ENCODE measurements at regions not wholly inside any gene's neighbourhood (a gene's known extent, or its start where the extent isn't known, plus 50 kb on each side); places are given as distances from the start of the nearest gene placed in this dataset.

DNA sequence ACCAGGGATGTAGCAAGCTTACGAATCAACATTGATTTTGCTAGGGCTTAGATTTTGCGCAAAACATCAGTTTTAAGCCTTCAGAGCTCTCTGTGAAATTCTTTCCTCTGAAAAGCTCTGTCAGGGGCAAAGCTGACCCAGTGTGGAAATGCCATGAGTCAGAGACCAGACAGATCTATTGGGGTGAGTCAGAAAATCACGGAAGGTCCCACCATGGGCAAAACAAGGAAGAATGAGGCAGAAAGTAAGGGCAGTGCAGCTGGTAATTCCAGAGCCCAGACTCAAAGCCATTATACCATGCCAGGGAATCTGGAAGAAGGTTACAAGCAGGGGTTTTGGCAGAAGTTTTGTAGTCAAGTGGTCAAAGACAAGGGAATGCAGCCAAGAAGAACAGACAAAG lies 256.6 kb upstream of the CTAGE1 start:
- H3K9me3 ChIP-seq, result no peaks in the 10 kb centered on the region
- H3K27me3 ChIP-seq, result no peaks in the 10 kb centered on the region
- H3K4me3 ChIP-seq, result no peak overlapping the region
- WGBS, 2 donors, result 61 to 63% methylated on average over 3 of the region's 3 CpGs
- TF ChIP-seq POLR2A (IDR thresholded peaks at IDR 0.05), result no peak
- TF ChIP-seq, protein P1, sequence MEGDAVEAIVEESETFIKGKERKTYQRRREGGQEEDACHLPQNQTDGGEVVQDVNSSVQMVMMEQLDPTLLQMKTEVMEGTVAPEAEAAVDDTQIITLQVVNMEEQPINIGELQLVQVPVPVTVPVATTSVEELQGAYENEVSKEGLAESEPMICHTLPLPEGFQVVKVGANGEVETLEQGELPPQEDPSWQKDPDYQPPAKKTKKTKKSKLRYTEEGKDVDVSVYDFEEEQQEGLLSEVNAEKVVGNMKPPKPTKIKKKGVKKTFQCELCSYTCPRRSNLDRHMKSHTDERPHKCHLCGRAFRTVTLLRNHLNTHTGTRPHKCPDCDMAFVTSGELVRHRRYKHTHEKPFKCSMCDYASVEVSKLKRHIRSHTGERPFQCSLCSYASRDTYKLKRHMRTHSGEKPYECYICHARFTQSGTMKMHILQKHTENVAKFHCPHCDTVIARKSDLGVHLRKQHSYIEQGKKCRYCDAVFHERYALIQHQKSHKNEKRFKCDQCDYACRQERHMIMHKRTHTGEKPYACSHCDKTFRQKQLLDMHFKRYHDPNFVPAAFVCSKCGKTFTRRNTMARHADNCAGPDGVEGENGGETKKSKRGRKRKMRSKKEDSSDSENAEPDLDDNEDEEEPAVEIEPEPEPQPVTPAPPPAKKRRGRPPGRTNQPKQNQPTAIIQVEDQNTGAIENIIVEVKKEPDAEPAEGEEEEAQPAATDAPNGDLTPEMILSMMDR (IDR thresholded peaks at IDR 0.05), result no peak
- no peak for DNase-seq
- no peaks in the 10 kb centered on the region for H3K4me1 ChIP-seq
- H3K36me3 ChIP-seq, result no peaks in the 10 kb centered on the region
- no peak overlapping the region for H3K27ac ChIP-seq
- intact Hi-C loops (cut with DNase I), result no loop called here

DNA sequence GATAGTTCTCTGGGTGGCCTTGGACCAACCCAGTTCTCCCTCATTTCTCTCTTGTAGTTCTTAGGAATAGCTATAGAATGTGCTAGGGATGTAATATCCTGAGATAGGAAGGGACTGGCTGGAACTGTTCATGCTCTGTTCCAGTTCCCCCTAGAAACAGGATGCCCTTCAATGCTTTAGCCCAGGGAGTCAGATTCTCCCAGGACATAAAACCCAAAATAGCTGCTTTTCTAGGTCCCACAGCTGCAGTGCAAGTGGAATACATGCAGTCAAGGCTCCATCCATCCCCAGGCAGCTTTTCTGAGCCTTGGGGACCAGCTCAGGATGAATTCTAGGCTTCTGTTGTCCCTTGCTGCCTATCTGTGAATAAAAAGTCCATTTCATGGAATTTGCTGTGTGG lies 257.3 kb upstream of the CTAGE1 start:
- H3K9me3 ChIP-seq, result no peaks in the 10 kb centered on the region
- no peak overlapping the region for H3K4me3 ChIP-seq
- H3K27ac ChIP-seq, result no peak overlapping the region
- no peaks in the 10 kb centered on the region for H3K27me3 ChIP-seq
- no peak for DNase-seq
- intact Hi-C loops (cut with DNase I), result no loop called here
- no peaks in the 10 kb centered on the region for H3K4me1 ChIP-seq
- no peaks in the 10 kb centered on the region for H3K36me3 ChIP-seq
- TF ChIP-seq, protein P1 (IDR thresholded peaks at IDR 0.05), result no peak
- TF ChIP-seq POLR2A (IDR thresholded peaks at IDR 0.05), result no peak

DNA sequence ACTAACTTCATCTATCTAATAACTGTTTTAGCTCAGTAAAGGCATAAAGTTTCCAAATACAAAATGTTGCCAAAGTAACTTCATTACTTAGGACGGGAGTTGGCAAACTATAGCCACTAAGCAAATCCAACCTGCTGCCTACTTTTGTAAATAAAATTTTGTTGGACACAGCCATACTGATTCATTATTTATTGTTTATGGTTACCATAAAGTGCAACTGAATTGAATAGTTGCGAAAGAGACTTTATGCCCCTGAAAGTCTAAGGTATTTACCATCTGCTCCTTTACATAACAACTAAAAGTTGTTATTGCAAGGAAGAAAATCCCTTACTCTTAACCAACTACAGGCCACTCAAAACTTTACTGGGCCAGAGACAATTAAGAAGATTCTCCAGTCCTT lies 256.7 kb upstream of the RBBP8 start:
- Histone ChIP-seq H3K4me1 (no peaks in the 10 kb centered on the region), H3K27ac (no peak overlapping the region), H3K4me3 (no peak overlapping the region), H3K27me3 (no peaks in the 10 kb centered on the region), H3K9me3 (no peaks in the 10 kb centered on the region), H3K36me3 (no peaks in the 10 kb centered on the region)
- no peak for TF ChIP-seq POLR2A (IDR thresholded peaks at IDR 0.05)
- TF ChIP-seq, protein P1 (IDR thresholded peaks at IDR 0.05), result no peak
- intact Hi-C loops (cut with DNase I), result no loop called here
- WGBS, 2 donors, result 79 to 80% methylated on average over 2 of the region's 2 CpGs
- DNase-seq, result no peak

DNA sequence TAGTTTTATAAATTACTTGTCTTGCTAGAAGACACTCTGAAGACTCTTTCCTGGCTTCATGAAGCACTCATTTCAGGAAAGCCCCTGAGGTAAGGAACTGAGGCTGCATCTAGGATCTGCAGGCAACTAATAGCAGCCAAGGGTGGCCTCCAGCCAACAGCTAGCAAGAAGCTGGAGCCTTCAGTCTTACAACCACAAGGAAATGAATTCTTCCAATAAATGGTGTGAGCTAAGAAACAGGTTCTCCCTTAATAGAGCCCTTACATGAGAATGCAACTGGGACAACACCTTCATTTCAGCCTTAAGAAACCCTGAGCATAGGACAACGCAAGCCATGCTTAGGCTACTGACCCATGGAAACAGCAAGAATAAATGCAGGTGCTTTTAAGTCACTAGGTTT lies 254.6 kb upstream of the RBBP8 start:
- intact Hi-C loops (cut with DNase I), result no loop called here
- WGBS, 2 donors, result 86 to 91% methylated on average over 1 of the region's 1 CpG
- H3K27me3 ChIP-seq, result no peaks in the 10 kb centered on the region
- no peak overlapping the region for H3K4me3 ChIP-seq
- no peaks in the 10 kb centered on the region for H3K9me3 ChIP-seq
- no peak for DNase-seq
- TF ChIP-seq, protein P1 (IDR thresholded peaks at IDR 0.05), result no peak
- no peak for TF ChIP-seq POLR2A (IDR thresholded peaks at IDR 0.05)
- no peaks in the 10 kb centered on the region for H3K36me3 ChIP-seq
- no peak overlapping the region for H3K27ac ChIP-seq
- peaks cover 0 to 11% (median 0%) of the 10 kb centered on the region in 3 donors for H3K4me1 ChIP-seq

DNA sequence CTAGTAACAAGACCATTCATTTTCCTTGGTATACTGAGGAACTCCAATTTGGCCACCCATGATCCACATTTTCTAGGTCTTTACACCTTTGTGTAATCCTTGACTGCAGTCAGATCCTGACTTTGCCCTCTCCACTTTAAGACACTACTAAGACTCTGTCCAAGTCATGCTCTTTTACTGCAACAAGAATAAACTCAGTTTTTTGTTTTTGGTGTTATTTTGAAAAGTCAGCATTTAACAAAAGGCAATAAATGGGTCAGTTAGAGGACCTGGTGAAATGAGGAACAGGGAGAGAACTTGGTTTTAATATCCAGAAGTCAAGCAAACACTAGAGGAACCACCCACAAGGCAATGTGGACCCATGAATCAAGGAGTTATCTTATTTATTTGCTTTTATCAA lies 252.2 kb upstream of the RBBP8 start:
- TF ChIP-seq, protein P1 (IDR thresholded peaks at IDR 0.05), result no peak
- no peak for TF ChIP-seq POLR2A (IDR thresholded peaks at IDR 0.05)
- Histone ChIP-seq H3K4me3 (no peak overlapping the region), H3K27me3 (no peaks in the 10 kb centered on the region), H3K4me1 (peaks cover 0 to 12% (median 0%) of the 10 kb centered on the region in 3 donors), H3K36me3 (no peaks in the 10 kb centered on the region), H3K27ac (no peak overlapping the region), H3K9me3 (no peaks in the 10 kb centered on the region)
- DNase-seq, result no peak
- intact Hi-C loops (cut with DNase I), result no loop called here

Measured in esophagus squamous epithelium (tissue), 5 donors.